Kidney (tissue), 13 donors: ENCODE measurements at regions not wholly inside any gene's neighbourhood (a gene's known extent, or its start where the extent isn't known, plus 50 kb on each side); places are given as distances from the start of the nearest gene placed in this dataset.

Experiments
- DNase-seq, 5 donors: peaks; one replicate each; pipeline ENCODE4 v3.0.0-alpha.2; 2013 to 2020
- FAIRE-seq: peaks from 2 replicates; lab custom pipeline; 2012; peaks lifted over from hg19 to GRCh38; lab: Jason Lieb, UNC
- H3K27ac ChIP-seq, 2 donors: one replicate each; pipeline ENCODE4 v1.7.0; 2013; ENCODE audit warnings: low read depth in 2 of 2, low read length in 2 of 2, inconsistent platforms in 1 of 2
- H3K27me3 ChIP-seq: one replicate; pipeline ENCODE4 v1.7.1; 2013; ENCODE audit warnings: low read length, inconsistent platforms; ENCODE audit not compliant: control insufficient read depth, insufficient read depth
- H3K36me3 ChIP-seq, 3 donors: one replicate each; pipeline versions ENCODE4 v1.7.0 to v1.7.1; 2013; ENCODE audit warnings: low read length in 3 of 3, control low read depth in 1 of 3, inconsistent platforms in 1 of 3; ENCODE audit not compliant: insufficient read depth in 3 of 3, control insufficient read depth in 2 of 3
- H3K4me1 ChIP-seq, 3 donors: one replicate each; pipeline versions ENCODE4 v1.7.0 to v1.7.1; 2013; ENCODE audit warnings: low read length in 3 of 3, inconsistent platforms in 1 of 3, low read depth in 1 of 3; ENCODE audit not compliant: control insufficient read depth in 2 of 3, insufficient read depth in 2 of 3
- H3K4me3 ChIP-seq, 3 donors: one replicate each; pipeline versions ENCODE4 v1.7.0 to v1.8.1; 2013; ENCODE audit warnings: low read length in 3 of 3, control low read depth in 1 of 3, inconsistent platforms in 1 of 3
- H3K9ac ChIP-seq, 3 donors: one replicate each; pipeline versions ENCODE4 v1.7.0 to v1.7.1; 2013; ENCODE audit warnings: low read length in 3 of 3, control low read depth in 1 of 3, inconsistent platforms in 1 of 3
- H3K9me3 ChIP-seq, 3 donors: one replicate each; pipeline versions ENCODE4 v1.7.0 to v1.7.1; 2013; ENCODE audit warnings: low read length in 3 of 3, control low read depth in 1 of 3, inconsistent platforms in 1 of 3; ENCODE audit not compliant: control insufficient read depth in 2 of 3, insufficient read depth in 1 of 3
- CTCF ChIP-seq: IDR thresholded peaks from 3 replicates; pipeline ENCODE4 v1.5.1; 2012; ENCODE audit warnings: mild to moderate bottlenecking, moderate library complexity, borderline replicate concordance; ENCODE audit not compliant: insufficient read depth; ENCODE audit errors: extremely low read depth
- intact Hi-C: fragments of 100-400 bp; cut with DNase I; formaldehyde crosslinking; loops from one replicate; pipeline ENCODE4 v1.11.1; 2022
- donor health status: control.
- donor health status: control.
- donor health status: control.
- donor health status: control.
- donor health status: control.
- donor health status: DM: yes; HTN: yes; CAD: no.
- donor health status: Normal renal cell carcinoma (clear cell type).

- H3K4me3 ChIP-seq = no peak overlapping the region
- H3K27me3 ChIP-seq = no peaks in the 10 kb centered on the region
- no peak overlapping the region for H3K9ac ChIP-seq
- H3K4me1 ChIP-seq = no peaks in the 10 kb centered on the region
- FAIRE-seq = no peak
- no peaks in the 10 kb centered on the region for H3K9me3 ChIP-seq
- intact Hi-C loops = no loop called here
- no peak overlapping the region for H3K27ac ChIP-seq
- no peak for TF ChIP-seq CTCF
- DNase-seq = no peak
- H3K36me3 ChIP-seq = no peaks in the 10 kb centered on the region
Observed at GRCh38 chr9:1771094-1771789, 243.9 kb upstream of the SMARCA2 start.

- intact Hi-C loops = no loop called here
- Histone ChIP-seq H3K4me1 (no peaks in the 10 kb centered on the region), H3K9ac (no peak overlapping the region), H3K9me3 (no peaks in the 10 kb centered on the region), H3K27ac (no peak overlapping the region), H3K27me3 (no peaks in the 10 kb centered on the region), H3K36me3 (no peaks in the 10 kb centered on the region), H3K4me3 (no peak overlapping the region)
- DNase-seq (no peak), FAIRE-seq (no peak)
- no peak for TF ChIP-seq CTCF
Observed at GRCh38 chr9:1775230-1775629, 239.9 kb upstream of the SMARCA2 start.

- Histone ChIP-seq H3K4me3 (no peak overlapping the region), H3K9me3 (no peaks in the 10 kb centered on the region), H3K27me3 (no peaks in the 10 kb centered on the region), H3K9ac (no peak overlapping the region), H3K4me1 (no peaks in the 10 kb centered on the region), H3K27ac (no peak overlapping the region), H3K36me3 (no peaks in the 10 kb centered on the region)
- no peak for DNase-seq
- no peak for TF ChIP-seq CTCF
- no peak for FAIRE-seq
- intact Hi-C loops = no loop called here
Observed at GRCh38 chr9:1776668-1777067, 238.5 kb upstream of the SMARCA2 start.

- Histone ChIP-seq H3K4me1 (no peaks in the 10 kb centered on the region), H3K36me3 (no peaks in the 10 kb centered on the region), H3K9ac (no peak overlapping the region), H3K4me3 (no peak overlapping the region), H3K9me3 (no peaks in the 10 kb centered on the region), H3K27me3 (no peaks in the 10 kb centered on the region), H3K27ac (no peak overlapping the region)
- DNase-seq (no peak), FAIRE-seq (no peak)
- intact Hi-C loops = no loop called here
- TF ChIP-seq CTCF = no peak
Observed at GRCh38 chr9:1791191-1791590, 224.0 kb upstream of the SMARCA2 start.
